RWPE1 (cell line): ENCODE measurements at regions not wholly inside any gene's neighbourhood (a gene's known extent, or its start where the extent isn't known, plus 50 kb on each side); places are given as distances from the start of the nearest gene placed in this dataset.

Experiments
- CTCF ChIA-PET: fragments of 350-600 bp; sonication (Branson Sonifier 250); formaldehyde crosslinking; extraction: SDS; loops from one replicate; lab custom pipeline; 2021; lab: Yijun Ruan, JAX
- POLR2A ChIA-PET: fragments of 400-600 bp; formaldehyde crosslinking; extraction: SDS; loops from one replicate; lab custom pipeline; 2020; ENCODE audit warnings: antibody characterized with exemption; ENCODE audit not compliant: low non-redundant PET; lab: Yijun Ruan, JAX
- DNase-seq: peaks from one replicate; pipeline ENCODE4 v3.0.0; 2012; ENCODE audit warnings: low spot score
- H3K27ac ChIP-seq: fragments of 450-650 bp; 2 replicates; pipeline ENCODE4 v1.5.1; 2017
- CTCF ChIP-seq: fragments of 450-650 bp; conservative IDR thresholded peaks from 2 replicates; pipeline ENCODE4 v1.5.1; 2017; ENCODE audit warnings: low read depth, mild to moderate bottlenecking

- TF ChIP-seq CTCF = no peak
- CTCF ChIA-PET = interaction anchor here (1.1 kb wide), 1 partner anchor 41 kb away, joined by 3 read pairs; no protein-coding TSS in a partner anchor
- peak overlapping the region; percentile 100 for H3K27ac ChIP-seq
- POLR2A ChIA-PET = no interaction called here
- no peak for DNase-seq
These were observed 92.3 kb downstream of the PRLHR start for GRCh38 chr10:118503192-118503591.

DNA sequence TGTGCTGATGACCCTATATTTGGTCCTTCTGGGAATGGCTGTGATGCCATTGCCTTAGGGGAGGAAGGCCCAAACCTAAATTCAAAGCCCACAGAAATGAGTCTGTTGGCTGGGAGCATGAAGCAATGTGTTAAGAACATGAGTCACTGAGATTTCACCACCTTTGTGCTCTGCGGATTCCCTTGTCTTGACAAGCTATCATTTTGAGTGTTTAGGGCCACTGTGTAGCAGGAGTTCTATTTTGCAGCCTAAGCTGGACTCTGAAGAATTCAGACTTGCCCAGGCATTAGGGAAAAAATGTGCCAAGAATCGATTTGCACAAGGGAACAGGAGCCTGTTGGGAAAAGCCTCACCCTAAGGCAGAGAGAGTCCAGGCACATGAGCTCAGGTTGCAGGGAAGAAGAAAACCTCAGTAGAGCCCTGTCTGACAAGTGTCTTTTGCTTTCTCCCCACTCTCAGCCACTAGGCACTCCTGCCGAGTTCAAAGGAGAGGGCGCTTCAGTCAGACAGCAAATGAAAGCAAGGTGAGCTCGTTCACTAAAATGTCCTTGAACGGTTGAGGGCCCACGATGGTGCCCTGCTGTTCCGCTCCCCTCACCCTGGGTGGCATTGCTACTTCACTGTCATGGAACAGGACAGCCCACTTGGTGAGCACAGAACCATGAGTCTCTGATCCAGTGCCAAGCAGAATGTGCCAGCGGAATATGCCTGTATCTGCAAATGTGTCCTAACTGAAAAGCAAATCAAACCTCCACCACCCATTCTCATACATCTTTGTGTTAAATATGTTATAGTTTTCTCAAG, 93.6 kb downstream of the PRLHR start:
- TF ChIP-seq CTCF = no peak; the same call in 1 of the 2 replicates
- CTCF ChIA-PET = interaction anchor here (0.6 to 0.8 kb wide), 3 partner anchors 10 to 1538 kb away, joined by 3 to 6 read pairs (median 4); no protein-coding TSS in a partner anchor
- H3K27ac ChIP-seq = peak overlapping the region; percentile 100
- POLR2A ChIA-PET = interaction anchor here (0.6 kb wide), 1 partner anchor 1010 kb away, joined by 4 read pairs; no protein-coding TSS in a partner anchor
- peak; percentile 92 for DNase-seq

GRCh38 chr10:118501171-118501570, 94.3 kb downstream of the PRLHR start:
- no peak for TF ChIP-seq CTCF
- H3K27ac ChIP-seq = peak overlapping the region; percentile 100
- peak; percentile 62 for DNase-seq
- ChIA-PET POLR2A (interaction anchor here (0.6 kb wide), 1 partner anchor 1009 kb away, joined by 4 read pairs; no protein-coding TSS in a partner anchor), CTCF (interaction anchor here (0.6 to 0.8 kb wide), 2 partner anchors 10 to 158 kb away, joined by 3 to 4 read pairs; no protein-coding TSS in a partner anchor)

DNA sequence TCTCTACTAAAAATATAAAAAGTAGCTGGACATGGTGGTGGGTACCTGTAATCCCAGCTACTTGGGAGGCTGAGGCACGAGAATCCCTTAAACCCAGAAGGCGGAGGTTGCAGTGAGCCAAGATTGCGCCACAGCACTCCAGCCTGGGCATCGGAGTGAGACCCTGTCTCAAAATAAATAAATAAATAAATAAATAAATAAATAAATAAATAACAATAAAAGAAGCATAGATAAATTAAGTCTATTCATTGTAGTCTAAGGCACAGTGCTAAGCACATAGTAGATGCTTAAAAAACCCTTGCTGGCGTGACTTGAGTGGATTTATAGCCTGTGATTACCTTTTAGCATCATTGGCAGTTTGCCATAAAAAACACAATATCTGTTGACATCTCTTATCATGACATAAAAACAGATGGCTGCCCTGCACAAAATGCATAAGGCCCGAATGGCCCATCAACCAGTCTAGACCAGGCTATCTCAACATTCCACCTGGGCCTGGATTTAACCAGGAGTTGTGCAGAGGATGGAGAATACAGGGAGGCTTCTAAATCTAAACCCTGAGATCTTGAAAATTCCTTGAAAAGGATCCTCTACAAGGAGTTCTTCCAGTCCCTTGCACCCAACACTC, 94.9 kb downstream of the PRLHR start:
- ChIA-PET POLR2A (no interaction called here), CTCF (interaction anchor here (0.6 kb wide), 1 partner anchor 157 kb away, joined by 3 read pairs; no protein-coding TSS in a partner anchor)
- no peak for TF ChIP-seq CTCF
- DNase-seq = no peak
- peak overlapping the region; percentile 100 for H3K27ac ChIP-seq

DNA sequence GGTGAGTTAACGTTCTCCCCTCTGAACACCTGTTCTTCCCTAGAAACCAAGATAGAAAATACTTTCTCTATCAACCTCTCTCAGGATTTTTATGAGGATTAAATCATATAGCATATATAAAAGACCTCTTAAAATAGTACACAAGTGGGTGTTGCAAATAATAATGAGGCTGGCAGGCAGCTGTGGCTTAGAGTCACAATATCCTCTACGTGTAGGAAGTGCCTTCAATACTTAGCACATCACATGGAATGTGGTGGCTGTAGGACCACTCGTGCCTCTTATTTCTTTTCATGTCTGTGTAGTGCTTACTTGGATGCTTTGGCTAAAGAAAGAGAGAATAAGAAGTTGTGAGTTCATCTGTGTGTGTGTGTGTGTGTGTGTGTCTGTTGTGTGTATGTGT, 96.3 kb downstream of the PRLHR start:
- ChIA-PET CTCF (no interaction called here), POLR2A (no interaction called here)
- DNase-seq = no peak
- TF ChIP-seq CTCF = no peak
- no peak overlapping the region for H3K27ac ChIP-seq

DNA sequence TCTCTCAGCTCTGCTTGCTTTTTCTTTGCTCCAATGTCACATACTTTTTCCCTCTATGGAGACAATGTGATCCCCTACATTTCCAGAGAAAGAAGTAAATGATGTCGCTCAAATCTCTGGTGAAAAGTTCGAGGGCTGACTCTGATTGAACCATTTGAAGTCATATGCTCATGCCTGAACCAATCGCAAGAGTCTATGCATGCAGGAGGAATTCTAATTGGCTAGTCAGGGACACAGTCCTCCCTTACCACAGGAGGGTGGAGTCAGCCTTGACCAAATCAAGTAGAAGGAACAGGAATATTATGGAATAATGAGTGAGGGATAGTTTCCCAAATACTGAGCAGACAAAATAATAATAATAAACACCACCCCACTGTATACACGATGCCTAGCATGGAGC, 96.8 kb downstream of the PRLHR start:
- DNase-seq = no peak
- H3K27ac ChIP-seq = no peak overlapping the region
- TF ChIP-seq CTCF = no peak
- ChIA-PET POLR2A (no interaction called here), CTCF (no interaction called here)
